ENCODE measurements at regions not wholly inside any gene's neighbourhood (a gene's known extent, or its start where the extent isn't known, plus 50 kb on each side); places are given as distances from the start of the nearest gene placed in this dataset.

- DNase-seq = no peak
Measured at GRCh38 chr9:1269533-1270315, 219.6 kb downstream of the DMRT2 start.

- no peak for DNase-seq
Measured at GRCh38 chr9:1271367-1271766, 221.2 kb downstream of the DMRT2 start.

- DNase-seq = no peak
Measured at GRCh38 chr9:1271786-1272185, 221.6 kb downstream of the DMRT2 start.

GRCh38 chr9:1272488-1272887 lies 222.3 kb downstream of the DMRT2 start:
- no peak for DNase-seq

DNA sequence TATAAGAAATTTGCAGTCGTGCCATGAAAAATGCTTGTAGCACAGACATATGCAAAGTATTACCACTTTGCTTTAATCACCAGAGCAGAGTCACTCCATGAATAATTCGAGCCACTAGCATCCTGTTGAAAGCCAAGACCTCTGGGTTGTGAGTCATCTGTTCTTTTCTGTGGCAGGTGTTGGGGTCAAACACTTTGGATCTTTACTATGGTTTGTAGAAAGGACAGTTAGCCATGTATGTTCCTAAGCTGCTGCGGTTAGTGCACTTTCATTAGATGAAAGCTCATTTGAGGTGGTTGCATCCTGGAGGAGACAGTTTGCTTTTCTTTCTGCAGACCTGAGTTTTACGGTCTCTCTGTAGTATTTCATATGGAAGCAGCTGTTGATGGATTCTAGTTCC lies 223.7 kb downstream of the DMRT2 start:
- DNase-seq = no peak

DNA sequence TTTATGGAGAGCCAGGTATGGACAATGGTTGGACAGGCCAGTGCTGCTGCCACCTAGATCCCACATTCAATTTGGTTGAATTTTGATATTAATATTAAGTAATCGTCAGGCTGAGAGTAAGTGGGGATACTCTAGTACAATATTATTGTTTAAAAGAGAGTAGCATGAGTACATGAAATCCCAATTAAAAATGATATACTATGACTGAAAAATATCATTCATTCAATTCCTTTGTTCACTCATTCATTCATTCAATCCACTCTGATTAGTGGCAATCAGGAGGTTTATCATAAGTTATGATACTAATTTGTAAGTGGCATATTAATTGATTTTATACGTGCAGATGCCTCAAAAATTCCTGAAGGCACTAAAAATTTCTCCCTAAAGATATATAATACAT lies 224.2 kb downstream of the DMRT2 start:
- DNase-seq = no peak

GRCh38 chr9:1276474-1276873 lies 226.3 kb downstream of the DMRT2 start:
- DNase-seq = no peak

DNA sequence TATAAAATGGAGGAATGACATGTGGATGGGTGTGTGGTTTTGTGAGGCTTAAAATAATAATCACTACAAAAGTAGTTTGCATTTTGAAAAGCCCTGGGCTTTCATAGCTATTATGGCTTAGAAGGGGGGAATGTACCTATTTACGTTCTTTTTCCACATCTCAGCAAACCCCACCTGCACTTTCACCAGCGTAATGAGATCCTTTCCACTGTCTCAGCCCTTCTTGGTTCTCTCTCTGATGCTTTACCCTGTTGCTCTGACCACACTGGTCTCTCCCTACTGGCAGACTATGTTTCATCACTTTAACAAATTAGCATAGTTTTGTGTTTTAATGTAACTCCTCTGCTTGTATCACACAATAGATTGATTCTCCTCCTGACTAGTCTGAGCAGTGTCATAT lies 234.6 kb downstream of the DMRT2 start:
- no peak for DNase-seq

DNA sequence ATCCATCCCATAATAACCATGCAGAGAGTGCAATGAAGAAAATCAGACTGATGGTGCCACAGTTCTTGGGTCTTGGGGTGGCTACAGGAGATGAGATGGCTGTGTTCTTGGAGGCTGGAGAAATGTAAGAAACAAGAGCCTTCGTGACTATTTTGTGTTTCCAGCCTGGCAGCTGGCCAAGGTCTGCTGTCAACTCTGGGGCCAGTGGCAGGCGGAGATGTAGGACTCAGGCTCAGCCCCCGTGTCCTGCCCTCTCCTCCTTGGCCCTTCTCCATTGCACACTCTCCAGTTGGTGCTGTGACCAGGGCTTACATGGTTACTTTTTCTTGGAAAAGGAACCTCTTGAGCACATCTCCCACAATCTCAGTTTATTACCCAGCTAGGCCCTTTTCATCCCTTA lies 235.4 kb downstream of the DMRT2 start:
- no peak for DNase-seq

GRCh38 chr9:1292384-1292783 lies 242.2 kb downstream of the DMRT2 start:
- no peak for DNase-seq

DNA sequence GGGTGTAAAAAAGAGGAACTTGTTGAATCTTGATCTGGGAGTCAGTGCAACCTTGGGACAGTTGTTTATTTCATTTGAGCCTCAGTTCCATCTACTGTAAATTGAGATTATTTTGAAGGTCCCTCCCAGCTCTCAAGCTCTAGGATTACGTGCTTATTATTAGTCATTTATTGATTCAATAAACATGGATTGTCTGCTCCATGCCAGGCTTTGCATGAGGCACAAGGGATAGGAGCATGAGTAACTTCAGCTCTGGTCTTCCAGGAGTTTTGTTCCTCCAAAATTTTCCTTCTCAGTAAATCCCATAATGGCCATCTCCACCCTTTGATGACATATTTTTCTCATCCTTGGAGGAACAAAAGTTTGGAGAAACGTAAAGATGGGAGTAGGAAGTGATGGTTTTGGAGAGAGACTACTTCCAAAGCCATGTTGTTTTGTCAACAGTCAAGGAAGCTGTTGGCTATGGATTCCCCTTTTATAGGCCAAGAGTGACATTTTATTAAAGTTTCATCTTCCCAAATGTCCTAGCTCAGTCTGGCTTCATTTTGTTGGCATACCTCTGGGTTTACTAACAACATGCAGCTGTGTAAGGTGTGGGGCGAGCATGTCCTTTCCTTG lies 244.6 kb downstream of the DMRT2 start:
- no peak for DNase-seq

DNA sequence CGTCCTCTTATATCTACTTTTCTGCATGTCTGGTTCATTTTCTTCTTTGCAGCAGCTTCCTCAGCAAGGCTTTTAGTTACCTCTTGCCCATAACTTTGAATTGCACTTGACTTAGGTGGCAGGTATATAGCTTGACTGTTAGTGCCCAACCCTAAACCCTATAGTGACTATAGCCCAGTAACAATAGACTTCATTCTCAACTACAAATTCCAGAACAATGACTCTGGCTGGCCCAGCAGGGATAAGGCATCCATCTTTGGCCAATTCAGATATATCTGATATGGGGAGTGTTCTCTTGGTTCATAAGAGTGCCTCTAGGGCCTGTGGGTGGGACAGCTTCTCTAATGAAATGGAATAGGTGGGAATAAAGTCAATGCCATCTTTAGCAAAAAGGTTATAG lies 246.2 kb downstream of the DMRT2 start:
- DNase-seq = no peak

DNA sequence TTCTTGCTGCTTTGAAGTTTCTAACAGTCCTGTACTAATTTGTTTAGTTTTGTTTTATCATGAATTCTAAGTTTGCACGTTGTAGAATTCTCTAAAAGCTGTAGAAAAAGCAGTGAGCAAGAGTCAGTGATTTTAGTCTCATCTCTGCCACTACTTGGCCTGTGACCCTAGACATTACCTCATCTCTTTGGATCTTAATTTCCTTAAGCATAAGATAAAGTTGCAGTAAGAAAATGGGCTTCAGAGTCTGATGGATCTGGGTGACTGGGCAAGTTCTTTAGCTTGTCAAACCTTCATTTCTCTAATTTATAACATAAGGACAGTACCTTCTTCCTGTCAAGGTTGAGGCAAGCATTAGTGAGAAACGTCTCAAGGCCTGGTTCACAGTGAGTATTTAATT lies 247.9 kb downstream of the DMRT2 start:
- no peak for DNase-seq

GRCh38 chr9:1300941-1301340 lies 250.8 kb downstream of the DMRT2 start:
- no peak for DNase-seq

- no peak for DNase-seq
Measured at GRCh38 chr9:1303932-1304331, 253.8 kb downstream of the DMRT2 start.

GRCh38 chr9:1311462-1312042 lies 261.4 kb downstream of the DMRT2 start:
- DNase-seq = no peak

DNA sequence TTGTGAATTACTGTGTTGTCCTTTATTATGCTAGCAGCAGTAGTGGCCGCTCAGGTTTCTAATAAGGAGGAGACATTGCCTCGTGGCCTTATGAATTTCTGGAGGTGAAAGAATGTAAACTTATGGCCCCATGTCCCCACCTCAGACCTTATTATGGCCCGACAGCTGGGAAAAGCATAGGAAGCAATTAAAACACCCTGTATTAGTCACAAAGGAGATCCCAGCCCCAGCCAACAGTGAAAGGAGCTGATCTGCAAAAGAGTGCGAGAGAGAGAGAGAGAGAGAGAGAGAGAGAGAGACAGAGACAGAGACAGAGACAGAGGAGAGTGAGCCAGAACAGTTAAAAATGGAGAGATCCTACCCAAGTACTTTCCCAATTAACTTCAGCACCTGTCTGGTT lies 269.3 kb downstream of the DMRT2 start:
- DNase-seq = no peak

GRCh38 chr9:1320051-1320557 lies 269.9 kb downstream of the DMRT2 start:
- no peak for DNase-seq

DNA sequence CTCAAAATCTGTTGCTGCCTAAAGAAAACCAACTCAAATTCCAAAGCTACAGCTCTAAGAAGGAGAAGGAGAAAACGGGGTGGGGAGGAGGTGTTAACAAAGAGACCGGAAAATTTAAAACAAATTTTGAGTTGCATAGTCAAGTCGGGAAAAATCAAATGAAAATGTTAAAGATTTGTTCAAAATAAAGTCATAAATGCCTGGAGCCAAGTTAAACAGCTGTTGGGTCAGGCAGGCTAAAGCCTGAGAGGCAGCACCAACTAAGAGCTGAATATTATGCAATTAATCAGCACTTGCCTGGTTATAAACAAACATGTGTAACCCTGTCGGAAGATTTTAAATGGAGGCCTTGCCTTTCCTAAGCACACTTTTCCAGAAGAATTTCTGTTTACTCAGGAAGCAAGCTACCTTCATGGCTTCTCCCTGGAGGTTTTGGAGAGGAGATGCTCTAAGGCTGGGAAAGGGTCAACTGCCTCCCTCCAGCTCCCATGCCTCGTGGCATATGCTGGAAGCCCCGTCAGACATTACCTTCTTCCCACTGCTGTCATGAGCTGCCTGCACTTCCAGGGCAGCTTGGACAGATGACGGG lies 270.5 kb downstream of the DMRT2 start:
- no peak for DNase-seq

GRCh38 chr9:1327467-1327866 lies 277.3 kb downstream of the DMRT2 start:
- DNase-seq = no peak

- no peak for DNase-seq
Measured at GRCh38 chr9:1328341-1328740, 278.2 kb downstream of the DMRT2 start.

DNA sequence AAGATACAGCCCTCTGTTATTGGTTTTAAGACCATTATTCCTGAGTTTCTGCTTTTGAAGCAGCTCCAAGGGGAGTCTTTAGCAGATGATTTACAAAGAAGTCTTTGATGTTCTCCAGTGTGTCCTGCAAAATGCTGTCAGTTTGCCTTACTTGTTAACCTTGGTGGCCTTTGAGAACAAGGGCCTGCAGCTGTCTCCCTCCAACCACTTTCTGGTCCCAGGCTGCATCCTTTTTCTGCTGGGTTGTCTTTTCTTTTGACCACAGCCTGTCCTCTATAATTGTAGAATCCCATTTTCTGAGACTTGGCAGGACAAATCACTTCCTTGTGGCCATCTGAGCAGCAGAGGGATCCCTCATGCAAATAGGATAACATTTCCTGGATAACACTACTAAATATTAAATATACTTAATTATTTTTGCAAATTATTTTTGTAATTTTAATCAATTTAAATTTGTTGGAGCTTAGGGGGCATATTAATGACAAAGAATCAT lies 281.4 kb downstream of the DMRT2 start:
- no peak for DNase-seq

DNA sequence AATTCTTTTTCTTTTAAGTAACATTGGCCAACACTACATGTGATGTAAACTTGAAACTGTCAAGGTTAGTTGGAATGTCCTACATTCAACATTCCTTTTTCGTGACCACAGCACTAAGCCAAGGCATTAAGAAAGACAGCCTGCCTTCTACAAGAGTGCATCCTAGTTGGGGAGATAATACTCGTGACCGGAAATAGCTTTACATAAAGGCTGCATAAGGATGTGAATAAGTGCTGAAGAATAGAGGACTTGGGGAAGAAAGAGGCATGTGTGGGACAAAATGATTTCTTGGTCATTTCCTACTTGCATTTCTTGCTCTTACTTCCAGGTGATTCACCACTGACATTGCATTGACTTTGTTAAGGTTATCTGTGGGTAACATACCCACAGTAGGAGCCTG lies 282.0 kb downstream of the DMRT2 start:
- DNase-seq = no peak

- DNase-seq = no peak
Measured at GRCh38 chr9:1335174-1335573, 285.0 kb downstream of the DMRT2 start.

Data from NCI-H748 treated with DMSO at 0.1 percent for 48 hours (cell line).